ENCODE measurements at regions not wholly inside any gene's neighbourhood (a gene's known extent, or its start where the extent isn't known, plus 50 kb on each side); places are given as distances from the start of the nearest gene placed in this dataset.

GRCh38 chr2:240296476-240297255 lies 138.8 kb upstream of the GPC1 start:
- no peak overlapping the region for H3K4me3 ChIP-seq
- no peak overlapping the region for H3K27ac ChIP-seq
- DNase-seq (ENCODE audit: low read depth in 1 of 2, low spot score in 2 of 2): no peak
- no peaks in the 10 kb centered on the region for H3K4me1 ChIP-seq (replicated peaks)
- no peaks in the 10 kb centered on the region for H3K27me3 ChIP-seq (replicated peaks)
- H3K9me3 ChIP-seq (replicated peaks): no peaks in the 10 kb centered on the region
- H3K36me3 ChIP-seq: no peaks in the 10 kb centered on the region

GRCh38 chr2:240297256-240298116 lies 138.0 kb upstream of the GPC1 start:
- DNase-seq (ENCODE audit: low read depth in 1 of 2, low spot score in 2 of 2): no peak
- H3K36me3 ChIP-seq: no peaks in the 10 kb centered on the region
- H3K4me1 ChIP-seq (replicated peaks): no peaks in the 10 kb centered on the region
- H3K27me3 ChIP-seq (replicated peaks): no peaks in the 10 kb centered on the region
- H3K4me3 ChIP-seq: no peak overlapping the region
- no peak overlapping the region for H3K27ac ChIP-seq
- H3K9me3 ChIP-seq (replicated peaks): no peaks in the 10 kb centered on the region

GRCh38 chr2:240298117-240298790 lies 137.2 kb upstream of the GPC1 start:
- DNase-seq (ENCODE audit: low read depth in 1 of 2, low spot score in 2 of 2): no peak
- no peaks in the 10 kb centered on the region for H3K9me3 ChIP-seq (replicated peaks)
- H3K27me3 ChIP-seq (replicated peaks): no peaks in the 10 kb centered on the region
- no peak overlapping the region for H3K4me3 ChIP-seq
- H3K27ac ChIP-seq: no peak overlapping the region
- H3K36me3 ChIP-seq: no peaks in the 10 kb centered on the region
- H3K4me1 ChIP-seq (replicated peaks): no peaks in the 10 kb centered on the region

- H3K4me1 ChIP-seq (replicated peaks): no peaks in the 10 kb centered on the region
- H3K4me3 ChIP-seq: no peak overlapping the region
- no peak for DNase-seq (ENCODE audit: low read depth in 1 of 2, low spot score in 2 of 2)
- H3K27ac ChIP-seq: no peak overlapping the region
- H3K27me3 ChIP-seq (replicated peaks): no peaks in the 10 kb centered on the region
- no peaks in the 10 kb centered on the region for H3K9me3 ChIP-seq (replicated peaks)
- H3K36me3 ChIP-seq: no peaks in the 10 kb centered on the region
These were observed 136.4 kb upstream of the GPC1 start for GRCh38 chr2:240298803-240299709.

- DNase-seq (ENCODE audit: low read depth in 1 of 2, low spot score in 2 of 2): no peak
- Histone ChIP-seq H3K4me1 (replicated peaks) (no peaks in the 10 kb centered on the region), H3K27ac (no peak overlapping the region), H3K27me3 (replicated peaks) (no peaks in the 10 kb centered on the region), H3K4me3 (no peak overlapping the region), H3K36me3 (no peaks in the 10 kb centered on the region), H3K9me3 (replicated peaks) (no peaks in the 10 kb centered on the region)
These were observed 135.8 kb upstream of the GPC1 start for GRCh38 chr2:240299710-240300068.

- DNase-seq (ENCODE audit: low read depth in 1 of 2, low spot score in 2 of 2): no peak
- no peaks in the 10 kb centered on the region for H3K9me3 ChIP-seq (replicated peaks)
- H3K27me3 ChIP-seq (replicated peaks): no peaks in the 10 kb centered on the region
- no peak overlapping the region for H3K4me3 ChIP-seq
- H3K27ac ChIP-seq: no peak overlapping the region
- H3K36me3 ChIP-seq: no peaks in the 10 kb centered on the region
- H3K4me1 ChIP-seq (replicated peaks): no peaks in the 10 kb centered on the region
These were observed 135.1 kb upstream of the GPC1 start for GRCh38 chr2:240300261-240300821.

GRCh38 chr2:240300840-240301239 lies 134.6 kb upstream of the GPC1 start:
- H3K4me3 ChIP-seq: no peak overlapping the region
- DNase-seq (ENCODE audit: low read depth in 1 of 2, low spot score in 2 of 2): no peak
- H3K36me3 ChIP-seq: no peaks in the 10 kb centered on the region
- no peaks in the 10 kb centered on the region for H3K9me3 ChIP-seq (replicated peaks)
- H3K27me3 ChIP-seq (replicated peaks): no peaks in the 10 kb centered on the region
- no peak overlapping the region for H3K27ac ChIP-seq
- H3K4me1 ChIP-seq (replicated peaks): no peaks in the 10 kb centered on the region

- no peak overlapping the region for H3K27ac ChIP-seq
- H3K4me1 ChIP-seq (replicated peaks): no peaks in the 10 kb centered on the region
- DNase-seq (ENCODE audit: low read depth in 1 of 2, low spot score in 2 of 2): no peak
- H3K4me3 ChIP-seq: no peak overlapping the region
- no peaks in the 10 kb centered on the region for H3K36me3 ChIP-seq
- H3K27me3 ChIP-seq (replicated peaks): no peaks in the 10 kb centered on the region
- H3K9me3 ChIP-seq (replicated peaks): no peaks in the 10 kb centered on the region
These were observed 134.1 kb upstream of the GPC1 start for GRCh38 chr2:240301256-240301795.

GRCh38 chr2:240302041-240302440 lies 133.4 kb upstream of the GPC1 start:
- Histone ChIP-seq H3K4me1 (replicated peaks) (no peaks in the 10 kb centered on the region), H3K9me3 (replicated peaks) (no peaks in the 10 kb centered on the region), H3K36me3 (no peaks in the 10 kb centered on the region), H3K27ac (no peak overlapping the region), H3K4me3 (no peak overlapping the region), H3K27me3 (replicated peaks) (no peaks in the 10 kb centered on the region)
- no peak for DNase-seq (ENCODE audit: low read depth in 1 of 2, low spot score in 2 of 2)

- H3K4me1 ChIP-seq (replicated peaks): no peaks in the 10 kb centered on the region
- no peaks in the 10 kb centered on the region for H3K27me3 ChIP-seq (replicated peaks)
- H3K27ac ChIP-seq: no peak overlapping the region
- no peak overlapping the region for H3K4me3 ChIP-seq
- no peak for DNase-seq (ENCODE audit: low read depth in 1 of 2, low spot score in 2 of 2)
- H3K36me3 ChIP-seq: no peaks in the 10 kb centered on the region
- no peaks in the 10 kb centered on the region for H3K9me3 ChIP-seq (replicated peaks)
These were observed 132.4 kb upstream of the GPC1 start for GRCh38 chr2:240302933-240303595.

GRCh38 chr2:240303896-240304745 lies 131.3 kb upstream of the GPC1 start:
- H3K36me3 ChIP-seq: no peaks in the 10 kb centered on the region
- no peaks in the 10 kb centered on the region; the same call in 1 of the 2 replicates for H3K4me1 ChIP-seq (replicated peaks)
- no peak for DNase-seq (ENCODE audit: low read depth in 1 of 2, low spot score in 2 of 2)
- no peak overlapping the region for H3K27ac ChIP-seq
- H3K4me3 ChIP-seq: no peak overlapping the region
- H3K27me3 ChIP-seq (replicated peaks): 0 out of 2 replicates have a peak, but pooled peaks cover 4% of the 10 kb centered on the region
- no peaks in the 10 kb centered on the region; the same call in 1 of the 2 replicates for H3K9me3 ChIP-seq (replicated peaks)

Data from SJSA1 (cell line).